ENCODE measurements at regions not wholly inside any gene's neighbourhood (a gene's known extent, or its start where the extent isn't known, plus 50 kb on each side); places are given as distances from the start of the nearest gene placed in this dataset.

- in situ Hi-C loops (cut with HindIII; ENCODE audit: low pct_ligation_motif_present, low pct_unique_long_range_greater_than_20kb, low sequenced_read_pairs): no loop called here
- no peak for DNase-seq
Measured at GRCh38 chr6:95767897-95768463, 190.6 kb downstream of the MANEA start.

- in situ Hi-C loops (cut with HindIII; ENCODE audit: low pct_ligation_motif_present, low pct_unique_long_range_greater_than_20kb, low sequenced_read_pairs): no loop called here
- no peak for DNase-seq
Measured at GRCh38 chr6:95768539-95768938, 191.2 kb downstream of the MANEA start.

GRCh38 chr6:95777338-95777737 lies 200.0 kb downstream of the MANEA start:
- in situ Hi-C loops (cut with HindIII; ENCODE audit: low pct_ligation_motif_present, low pct_unique_long_range_greater_than_20kb, low sequenced_read_pairs): no loop called here
- no peak for DNase-seq

GRCh38 chr6:95780037-95780436 lies 202.7 kb downstream of the MANEA start:
- in situ Hi-C loops (cut with HindIII; ENCODE audit: low pct_ligation_motif_present, low pct_unique_long_range_greater_than_20kb, low sequenced_read_pairs): no loop called here
- DNase-seq: no peak

- in situ Hi-C loops (cut with HindIII; ENCODE audit: low pct_ligation_motif_present, low pct_unique_long_range_greater_than_20kb, low sequenced_read_pairs): no loop called here
- no peak for DNase-seq
Measured at GRCh38 chr6:95784019-95784418, 206.7 kb downstream of the MANEA start.

- in situ Hi-C loops (cut with HindIII; ENCODE audit: low pct_ligation_motif_present, low pct_unique_long_range_greater_than_20kb, low sequenced_read_pairs): no loop called here
- DNase-seq: no peak
Measured at GRCh38 chr6:95784869-95785268, 207.5 kb downstream of the MANEA start.

GRCh38 chr6:95785785-95786184 lies 208.4 kb downstream of the MANEA start:
- DNase-seq: no peak
- in situ Hi-C loops (cut with HindIII; ENCODE audit: low pct_ligation_motif_present, low pct_unique_long_range_greater_than_20kb, low sequenced_read_pairs): no loop called here

- DNase-seq: no peak
- in situ Hi-C loops (cut with HindIII; ENCODE audit: low pct_ligation_motif_present, low pct_unique_long_range_greater_than_20kb, low sequenced_read_pairs): no loop called here
Measured at GRCh38 chr6:95786802-95787201, 209.5 kb downstream of the MANEA start.

- in situ Hi-C loops (cut with HindIII; ENCODE audit: low pct_ligation_motif_present, low pct_unique_long_range_greater_than_20kb, low sequenced_read_pairs): no loop called here
- DNase-seq: no peak
Measured at GRCh38 chr6:95790787-95791186, 213.5 kb downstream of the MANEA start.

GRCh38 chr6:95794749-95795148 lies 217.4 kb downstream of the MANEA start:
- DNase-seq: no peak
- in situ Hi-C loops (cut with HindIII; ENCODE audit: low pct_ligation_motif_present, low pct_unique_long_range_greater_than_20kb, low sequenced_read_pairs): no loop called here

GRCh38 chr6:95795927-95796326 lies 218.6 kb downstream of the MANEA start:
- no peak for DNase-seq
- in situ Hi-C loops (cut with HindIII; ENCODE audit: low pct_ligation_motif_present, low pct_unique_long_range_greater_than_20kb, low sequenced_read_pairs): no loop called here

- DNase-seq: no peak
- in situ Hi-C loops (cut with HindIII; ENCODE audit: low pct_ligation_motif_present, low pct_unique_long_range_greater_than_20kb, low sequenced_read_pairs): no loop called here
Measured at GRCh38 chr6:95797054-95797453, 218.7 kb upstream of the FUT9 start.

- no peak for DNase-seq
- in situ Hi-C loops (cut with HindIII; ENCODE audit: low pct_ligation_motif_present, low pct_unique_long_range_greater_than_20kb, low sequenced_read_pairs): no loop called here
Measured at GRCh38 chr6:95802978-95803377, 212.8 kb upstream of the FUT9 start.

- in situ Hi-C loops (cut with HindIII; ENCODE audit: low pct_ligation_motif_present, low pct_unique_long_range_greater_than_20kb, low sequenced_read_pairs): no loop called here
- DNase-seq: no peak
Measured at GRCh38 chr6:95803889-95804288, 211.9 kb upstream of the FUT9 start.

GRCh38 chr6:95804847-95805541 lies 210.8 kb upstream of the FUT9 start:
- in situ Hi-C loops (cut with HindIII; ENCODE audit: low pct_ligation_motif_present, low pct_unique_long_range_greater_than_20kb, low sequenced_read_pairs): no loop called here

GRCh38 chr6:95805699-95806098 lies 210.1 kb upstream of the FUT9 start:
- in situ Hi-C loops (cut with HindIII; ENCODE audit: low pct_ligation_motif_present, low pct_unique_long_range_greater_than_20kb, low sequenced_read_pairs): no loop called here
- DNase-seq: no peak

More at GRCh38 chr6:95804847-95805541, 210.8 kb upstream of the FUT9 start:
- DNase-seq: no peak

GRCh38 chr6:95815389-95816056 lies 200.3 kb upstream of the FUT9 start:
- DNase-seq: no peak
- in situ Hi-C loops (cut with HindIII; ENCODE audit: low pct_ligation_motif_present, low pct_unique_long_range_greater_than_20kb, low sequenced_read_pairs): no loop called here

GRCh38 chr6:95819461-95819860 lies 196.3 kb upstream of the FUT9 start:
- in situ Hi-C loops (cut with HindIII; ENCODE audit: low pct_ligation_motif_present, low pct_unique_long_range_greater_than_20kb, low sequenced_read_pairs): no loop called here
- DNase-seq: no peak

- in situ Hi-C loops (cut with HindIII; ENCODE audit: low pct_ligation_motif_present, low pct_unique_long_range_greater_than_20kb, low sequenced_read_pairs): no loop called here
- DNase-seq: peak; percentile 1
Measured at GRCh38 chr6:95819939-95820338, 195.8 kb upstream of the FUT9 start.
